Activated T-cell treated with anti-CD3 and anti-CD28 coated beads for 4 hours (primary cell): ENCODE measurements at regions not wholly inside any gene's neighbourhood (a gene's known extent, or its start where the extent isn't known, plus 50 kb on each side); places are given as distances from the start of the nearest gene placed in this dataset.
"Not testable (repeated sequence)": the region's sequence is repeated elsewhere in the genome, so short reads cannot be mapped to it uniquely, and the experiment has no call there.

Experiments
- DNase-seq: peaks from one replicate; pipeline ENCODE4 v3.0.0-alpha.2; 2020

DNA sequence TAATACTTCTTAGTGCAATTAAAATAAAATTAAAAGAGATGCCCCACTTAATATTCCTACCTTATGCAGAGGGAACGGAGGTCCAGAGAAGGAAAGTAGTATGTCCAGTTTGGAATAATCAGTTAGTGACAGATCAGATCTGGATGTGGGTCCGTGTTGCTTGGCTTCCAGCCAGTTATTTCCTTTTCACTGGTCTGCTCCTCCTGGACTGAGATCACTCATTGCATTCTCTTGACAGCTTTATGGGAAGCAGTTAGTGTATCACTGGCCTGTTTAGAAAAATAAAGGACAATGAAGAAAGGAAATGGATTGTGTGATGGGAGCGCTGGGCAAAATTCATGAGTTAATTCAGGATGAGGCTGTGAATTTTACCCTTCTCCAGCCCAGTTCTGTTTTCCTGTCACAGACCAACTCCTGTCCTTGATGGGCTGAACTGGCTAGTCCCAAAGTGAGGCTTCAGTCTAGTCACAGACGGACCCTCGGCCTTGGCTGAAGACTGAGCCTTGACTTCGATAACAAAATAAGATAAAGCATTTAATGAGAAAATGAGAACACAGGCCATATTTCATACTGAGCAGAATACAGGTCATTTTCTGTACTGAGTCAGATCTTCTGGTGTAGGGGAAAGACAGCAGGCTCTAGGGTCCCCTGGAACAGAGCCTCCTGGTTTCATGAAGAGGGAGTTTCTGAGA, 85.2 kb upstream of the TRABD2B start:
- no peak for DNase-seq

DNA sequence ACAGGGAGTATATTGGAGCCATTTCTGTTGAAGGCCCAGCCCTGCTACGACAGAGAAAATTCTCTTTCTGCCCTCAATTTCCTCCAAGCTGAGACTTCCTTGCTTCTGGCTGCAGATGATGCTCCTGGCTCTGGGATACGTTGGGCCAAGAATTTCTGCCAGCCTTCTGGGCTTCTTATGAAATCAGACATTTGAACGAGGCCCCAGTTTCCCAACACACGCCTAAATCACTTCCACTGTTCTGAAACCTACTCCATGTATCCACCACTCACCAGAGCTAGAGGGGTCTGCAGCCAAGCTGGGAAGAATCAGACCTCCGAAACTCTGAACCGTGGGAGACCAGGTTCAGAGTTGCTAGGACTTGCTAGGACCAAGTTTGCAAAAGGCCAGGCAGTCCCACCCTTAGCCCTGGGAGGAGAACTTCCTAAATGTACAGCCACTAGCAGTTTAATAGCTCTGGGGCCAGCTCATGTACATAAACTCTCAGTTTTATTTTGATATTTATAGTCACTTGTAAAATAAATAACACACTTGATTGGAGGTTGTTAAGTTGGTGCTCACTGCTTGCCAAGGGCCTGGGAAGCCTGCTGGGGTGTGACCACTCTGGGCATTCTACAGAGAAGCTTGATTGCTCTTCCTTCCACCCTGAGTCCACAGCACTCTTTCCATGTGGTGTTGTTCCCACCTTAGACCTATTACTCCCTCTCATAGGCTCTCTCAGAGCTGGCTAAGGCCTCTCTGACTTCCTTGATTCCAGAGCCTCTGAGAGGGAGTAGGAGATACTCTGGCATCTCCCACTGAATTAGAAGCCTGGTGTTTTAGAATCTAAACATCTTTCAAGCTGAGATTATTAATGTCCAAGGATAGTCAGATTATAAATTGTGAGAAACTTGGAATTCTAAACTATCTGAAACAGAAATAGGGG, 83.4 kb upstream of the TRABD2B start:
- no peak for DNase-seq

DNA sequence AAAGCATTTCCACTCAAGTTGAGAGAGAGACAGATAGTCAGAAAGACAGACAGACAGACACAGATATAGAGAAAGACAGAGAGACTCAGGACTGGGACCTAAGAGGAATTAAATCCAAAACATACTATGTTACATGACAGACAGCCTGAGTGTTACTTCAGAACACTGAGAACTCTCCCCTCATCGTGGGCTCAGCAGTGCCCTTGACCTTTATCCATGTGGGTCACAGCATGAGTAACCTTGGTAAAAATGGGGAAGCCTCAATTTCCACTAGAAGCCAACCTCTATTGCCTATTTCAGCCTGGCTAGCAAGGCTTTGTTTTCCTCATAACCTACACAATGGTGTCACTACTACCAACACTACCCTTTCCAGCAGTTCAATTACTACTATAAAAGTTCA, 81.9 kb upstream of the TRABD2B start:
- no peak for DNase-seq

GRCh38 chr1:48077795-48078222, 80.6 kb upstream of the TRABD2B start:
- DNase-seq = no peak

- no peak for DNase-seq
Measured at GRCh38 chr1:48076017-48076416, 78.8 kb upstream of the TRABD2B start.

- DNase-seq = no peak
Measured at GRCh38 chr1:48073798-48074530, 76.8 kb upstream of the TRABD2B start.

- DNase-seq = no peak
Measured at GRCh38 chr1:48071513-48071912, 74.3 kb upstream of the TRABD2B start.

GRCh38 chr1:48070396-48070750, 73.2 kb upstream of the TRABD2B start:
- no peak for DNase-seq

DNA sequence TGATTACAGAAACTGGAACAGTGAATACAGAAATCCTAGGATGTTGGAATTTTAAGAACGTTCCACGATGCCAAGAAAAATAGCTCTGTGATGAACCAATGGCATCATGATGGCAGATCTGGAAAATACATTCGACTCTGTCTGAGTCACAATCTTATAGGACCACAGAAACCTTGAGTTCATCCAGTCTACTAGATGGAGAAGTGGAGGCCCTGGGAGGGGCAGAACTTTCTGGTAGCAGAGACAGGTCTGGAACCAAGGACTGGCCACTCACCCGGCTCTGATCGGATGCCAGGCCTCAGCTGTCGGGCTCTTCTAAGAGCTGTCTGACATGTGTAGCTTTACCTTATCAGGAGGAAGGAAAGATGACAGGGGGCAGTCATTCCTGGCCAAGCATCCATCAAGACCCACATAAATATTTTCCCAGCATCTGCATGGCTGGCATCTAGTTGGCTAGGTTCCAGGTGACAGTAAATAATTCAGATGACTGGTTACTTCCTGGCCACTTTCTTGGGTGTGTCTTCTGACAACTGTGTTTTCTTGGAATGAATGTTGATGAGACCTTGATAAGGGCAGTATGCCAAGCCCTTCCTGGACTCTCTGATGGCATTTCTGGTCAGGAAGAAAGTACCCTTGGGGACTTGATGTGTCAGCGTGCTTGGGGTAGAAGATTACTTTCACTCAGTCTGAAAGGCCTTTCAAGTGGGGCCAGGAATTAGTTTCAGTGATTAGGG, 72.6 kb upstream of the TRABD2B start:
- no peak for DNase-seq

GRCh38 chr1:48068206-48068605, 71.0 kb upstream of the TRABD2B start:
- DNase-seq = no peak

GRCh38 chr1:48066936-48067335, 69.8 kb upstream of the TRABD2B start:
- DNase-seq = no peak

- not testable (repeated sequence) for DNase-seq
Measured at GRCh38 chr1:48064693-48065092, 67.5 kb upstream of the TRABD2B start.

- no peak for DNase-seq
Measured at GRCh38 chr1:48062353-48062752, 65.2 kb upstream of the TRABD2B start.

- no peak for DNase-seq
Measured at GRCh38 chr1:48061162-48062136, 64.3 kb upstream of the TRABD2B start.

DNA sequence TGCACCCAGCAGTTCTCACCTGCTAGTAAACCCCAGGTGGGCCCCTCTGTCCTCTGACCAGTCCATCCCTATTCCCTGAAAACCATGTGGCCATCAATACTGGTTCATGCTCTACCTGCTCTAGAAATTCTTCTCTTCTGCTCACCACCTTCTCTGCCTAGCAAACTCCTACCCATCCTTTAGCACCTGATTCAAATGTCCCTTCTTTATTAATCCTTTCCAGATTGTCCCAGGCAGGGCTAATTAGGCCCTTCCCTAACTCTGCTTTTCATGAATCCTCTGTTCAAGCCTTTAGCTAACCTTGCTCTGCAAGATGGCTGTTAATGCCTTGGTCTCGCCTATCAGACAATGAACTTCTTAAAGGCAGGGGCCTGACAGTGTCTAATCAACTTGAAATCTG, 62.1 kb upstream of the TRABD2B start:
- no peak for DNase-seq

GRCh38 chr1:48058135-48059025, 61.2 kb upstream of the TRABD2B start:
- DNase-seq = no peak

DNA sequence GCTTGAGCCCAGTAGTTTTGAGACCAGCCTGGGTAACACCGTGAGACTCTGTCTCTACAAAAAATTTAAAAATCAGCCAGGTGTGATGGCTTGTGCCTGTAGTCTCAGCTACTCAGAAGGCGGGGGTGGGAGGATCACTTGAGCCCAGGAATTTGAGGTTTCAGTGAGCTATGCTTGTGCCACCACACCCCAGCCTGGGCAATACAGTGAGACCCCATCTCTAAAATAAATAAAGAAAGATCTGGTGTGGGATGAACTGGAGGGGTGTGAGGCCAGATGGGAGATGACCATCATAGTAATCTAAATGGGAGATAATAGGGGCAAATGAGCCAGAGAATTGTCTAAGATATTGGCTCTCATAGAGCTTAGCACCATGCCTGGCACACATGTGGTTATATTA, 60.1 kb upstream of the TRABD2B start:
- DNase-seq = no peak

DNA sequence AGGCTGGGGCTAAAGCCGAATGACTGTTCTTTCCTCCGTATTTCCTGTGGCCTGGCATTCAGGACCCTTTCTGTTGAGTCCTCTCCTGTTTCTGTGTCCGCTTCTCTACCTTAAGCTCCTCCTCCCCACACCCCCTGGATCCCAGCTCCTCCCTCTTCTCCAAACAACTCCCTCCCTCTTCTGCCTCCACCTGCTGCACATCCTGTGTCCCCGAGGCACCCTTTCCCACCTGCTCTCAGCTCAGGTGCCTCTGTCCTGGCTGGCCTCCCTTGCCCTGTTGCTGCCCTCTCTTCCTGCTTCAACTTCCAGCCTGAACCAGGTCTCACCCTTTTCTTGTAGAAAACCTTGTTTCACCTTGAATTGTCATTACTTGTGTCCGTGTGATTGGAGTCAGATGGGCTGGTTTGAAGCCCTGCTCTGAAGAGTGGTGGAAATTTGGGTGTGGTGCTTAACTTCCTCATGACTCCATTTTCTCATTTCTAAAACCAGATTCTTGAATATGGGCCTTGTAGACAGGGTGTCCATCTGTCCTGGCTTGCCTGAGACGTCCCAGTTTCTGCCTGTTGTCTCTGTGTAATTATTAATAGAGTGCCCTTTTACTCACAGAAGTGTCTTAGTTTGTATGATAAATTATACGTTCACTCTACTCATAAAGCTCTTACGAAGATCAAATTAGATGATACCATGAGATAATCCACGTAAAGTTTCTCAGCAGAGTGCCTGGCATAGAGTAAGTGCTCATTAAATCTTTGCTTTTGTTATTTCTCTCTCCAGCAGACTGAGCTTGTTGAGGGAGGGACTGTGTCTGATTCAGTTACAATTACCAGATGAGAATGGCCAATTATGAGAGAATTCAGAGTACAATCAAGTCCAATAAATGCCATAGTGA, 58.9 kb upstream of the TRABD2B start:
- no peak for DNase-seq

DNA sequence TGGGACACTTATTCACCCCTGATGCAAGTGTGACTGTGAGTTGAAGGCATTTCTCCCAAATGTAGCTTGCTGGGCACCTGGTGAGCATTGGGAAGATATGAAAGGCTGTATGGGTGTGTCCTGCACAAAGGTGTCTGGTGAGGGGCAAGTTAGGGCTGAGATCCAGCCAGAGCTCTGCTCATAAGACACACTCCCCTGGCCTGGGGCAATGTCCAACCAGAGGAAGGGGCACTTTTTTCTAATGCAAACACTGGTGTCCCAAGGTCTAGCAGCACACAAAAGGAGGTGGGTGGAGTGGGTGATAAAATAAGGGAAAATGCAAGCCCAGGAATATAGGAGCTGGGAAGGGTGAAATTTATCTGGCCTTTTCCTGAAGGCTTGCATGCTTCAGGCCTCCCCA, 57.0 kb upstream of the TRABD2B start:
- DNase-seq = no peak

DNA sequence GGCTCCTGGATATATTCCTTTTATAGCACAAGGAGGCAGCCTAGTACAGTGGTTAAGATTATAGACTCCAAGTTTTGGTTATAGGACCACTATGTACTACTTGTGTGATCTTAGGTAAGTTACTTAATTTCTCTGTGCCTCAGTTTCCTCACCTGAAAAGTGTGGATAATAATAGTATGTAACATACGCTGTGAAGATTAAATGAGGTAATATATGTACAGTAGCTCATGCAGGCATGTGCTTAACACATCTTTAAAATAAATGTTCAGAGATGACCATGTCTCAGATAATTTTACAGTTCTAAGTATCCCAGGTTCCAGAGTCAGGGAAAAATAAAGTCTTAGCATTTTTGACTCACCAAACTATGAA, 55.7 kb upstream of the TRABD2B start:
- no peak for DNase-seq
